ENCODE measurements at regions not wholly inside any gene's neighbourhood (a gene's known extent, or its start where the extent isn't known, plus 50 kb on each side); places are given as distances from the start of the nearest gene placed in this dataset.
"Not testable (repeated sequence)": the region's sequence is repeated elsewhere in the genome, so short reads cannot be mapped to it uniquely, and the experiment has no call there.

- H3K36me3 ChIP-seq (ENCODE audit: control insufficient read depth in 2 of 2, extremely low read depth in 1 of 2, insufficient read depth in 2 of 2, low read length in 2 of 2); H4K20me1 ChIP-seq (ENCODE audit: control insufficient read depth, extremely low read depth, insufficient read depth, low read length); H3K27me3 ChIP-seq (ENCODE audit: control insufficient read depth, extremely low read depth, insufficient read depth, low read length); H3K9me1 ChIP-seq (ENCODE audit: control insufficient read depth, extremely low read depth, insufficient read depth, low read length); H3K9me3 ChIP-seq (ENCODE audit: control insufficient read depth, low read depth, low read length); H3K4me3 ChIP-seq (ENCODE audit: control insufficient read depth in 2 of 3, extremely low read depth in 1 of 3, insufficient read depth in 2 of 3, low read depth in 1 of 3, low read length in 3 of 3); H3K4me2 ChIP-seq (ENCODE audit: control insufficient read depth, extremely low read depth, insufficient read depth, low read depth, low read length); H3K79me2 ChIP-seq (ENCODE audit: control insufficient read depth, insufficient read depth, low read length); H3K4me1 ChIP-seq (ENCODE audit: control insufficient read depth, extremely low read depth, insufficient read depth, low read length); FAIRE-seq; dilution Hi-C loops (cut with MboI; ENCODE audit: extremely low pct_ligation_motif_present, low sequenced_read_pairs); H2AFZ ChIP-seq (ENCODE audit: control insufficient read depth, low read length); H3K9ac ChIP-seq (ENCODE audit: control insufficient read depth, extremely low read depth, insufficient read depth, low read length); H3K27ac ChIP-seq (ENCODE audit: control insufficient read depth, insufficient read depth, low read length); DNase-seq (ENCODE audit: low read depth, low spot score): not testable (repeated sequence)
These were observed 2975.9 kb downstream of the RPIA start for GRCh38 chr2:91667341-91667740.

DNA sequence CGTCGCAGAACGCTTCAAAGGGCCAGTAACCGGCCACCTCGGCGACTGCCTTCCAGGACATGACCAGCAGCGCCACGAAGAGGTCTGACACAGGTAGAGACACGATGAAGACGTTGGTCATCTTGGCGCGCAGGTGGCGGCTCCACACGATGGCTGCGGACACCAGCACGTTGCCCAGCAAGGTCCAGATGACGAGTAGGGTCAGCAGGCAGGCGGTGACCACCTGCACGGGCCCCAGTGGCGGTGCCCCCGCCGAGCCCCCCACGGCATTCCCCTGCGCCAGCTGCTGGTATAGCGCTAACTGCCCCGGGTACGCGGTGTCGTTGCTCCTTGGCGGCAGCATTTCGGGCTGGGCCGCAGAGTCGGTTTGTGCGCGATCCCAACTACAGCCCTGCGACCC lies 2994.1 kb downstream of the RPIA start:
- H4K20me1 ChIP-seq (ENCODE audit: control insufficient read depth, extremely low read depth, insufficient read depth, low read length); FAIRE-seq; H3K4me2 ChIP-seq (ENCODE audit: control insufficient read depth, extremely low read depth, insufficient read depth, low read depth, low read length); H3K9me3 ChIP-seq (ENCODE audit: control insufficient read depth, low read depth, low read length); H3K4me1 ChIP-seq (ENCODE audit: control insufficient read depth, extremely low read depth, insufficient read depth, low read length); H3K79me2 ChIP-seq (ENCODE audit: control insufficient read depth, insufficient read depth, low read length); H3K27me3 ChIP-seq (ENCODE audit: control insufficient read depth, extremely low read depth, insufficient read depth, low read length); H3K9me1 ChIP-seq (ENCODE audit: control insufficient read depth, extremely low read depth, insufficient read depth, low read length); DNase-seq (ENCODE audit: low read depth, low spot score); H3K4me3 ChIP-seq (ENCODE audit: control insufficient read depth in 2 of 3, extremely low read depth in 1 of 3, insufficient read depth in 2 of 3, low read depth in 1 of 3, low read length in 3 of 3); H3K36me3 ChIP-seq (ENCODE audit: control insufficient read depth in 2 of 2, extremely low read depth in 1 of 2, insufficient read depth in 2 of 2, low read length in 2 of 2); dilution Hi-C loops (cut with MboI; ENCODE audit: extremely low pct_ligation_motif_present, low sequenced_read_pairs); H3K9ac ChIP-seq (ENCODE audit: control insufficient read depth, extremely low read depth, insufficient read depth, low read length); H2AFZ ChIP-seq (ENCODE audit: control insufficient read depth, low read length); H3K27ac ChIP-seq (ENCODE audit: control insufficient read depth, insufficient read depth, low read length): not testable (repeated sequence)

DNA sequence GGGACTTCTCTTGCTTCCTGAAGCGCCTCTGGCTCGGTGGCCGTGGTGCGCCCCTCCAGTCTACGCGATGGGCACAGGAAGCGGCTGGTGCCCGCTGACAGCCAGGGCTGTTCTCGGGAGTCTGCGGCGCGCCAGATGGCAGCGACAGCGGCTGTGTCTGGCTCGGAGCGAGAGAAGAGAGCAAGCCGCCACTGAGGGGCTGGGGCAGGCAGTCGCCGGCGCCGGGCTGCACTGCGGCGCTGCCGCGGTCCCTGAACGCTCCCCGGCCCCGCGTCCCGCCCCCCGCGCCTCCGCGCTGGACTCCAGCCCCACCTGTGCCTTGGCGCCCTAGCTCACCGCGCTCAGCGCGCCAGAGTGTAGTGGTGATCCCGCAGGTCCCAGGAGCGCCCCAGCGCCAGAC lies 2994.6 kb downstream of the RPIA start:
- H3K9ac ChIP-seq (ENCODE audit: control insufficient read depth, extremely low read depth, insufficient read depth, low read length); dilution Hi-C loops (cut with MboI; ENCODE audit: extremely low pct_ligation_motif_present, low sequenced_read_pairs); FAIRE-seq; H4K20me1 ChIP-seq (ENCODE audit: control insufficient read depth, extremely low read depth, insufficient read depth, low read length); H3K27me3 ChIP-seq (ENCODE audit: control insufficient read depth, extremely low read depth, insufficient read depth, low read length); H2AFZ ChIP-seq (ENCODE audit: control insufficient read depth, low read length); H3K4me1 ChIP-seq (ENCODE audit: control insufficient read depth, extremely low read depth, insufficient read depth, low read length); H3K36me3 ChIP-seq (ENCODE audit: control insufficient read depth in 2 of 2, extremely low read depth in 1 of 2, insufficient read depth in 2 of 2, low read length in 2 of 2); H3K9me1 ChIP-seq (ENCODE audit: control insufficient read depth, extremely low read depth, insufficient read depth, low read length); H3K4me3 ChIP-seq (ENCODE audit: control insufficient read depth in 2 of 3, extremely low read depth in 1 of 3, insufficient read depth in 2 of 3, low read depth in 1 of 3, low read length in 3 of 3); DNase-seq (ENCODE audit: low read depth, low spot score); H3K79me2 ChIP-seq (ENCODE audit: control insufficient read depth, insufficient read depth, low read length); H3K27ac ChIP-seq (ENCODE audit: control insufficient read depth, insufficient read depth, low read length); H3K4me2 ChIP-seq (ENCODE audit: control insufficient read depth, extremely low read depth, insufficient read depth, low read depth, low read length); H3K9me3 ChIP-seq (ENCODE audit: control insufficient read depth, low read depth, low read length): not testable (repeated sequence)

Small RNA genes lying in the stretch of these regions (small RNA-seq; reads per million reads assigned to genes)
- 0 reads per million in 3 experiments for gene AC233266.1 (ENCODE audit: insufficient read length in 3 of 3, low read depth in 3 of 3, low replicate concordance in 1 of 3)
- 0 reads per million in 3 experiments for gene RNA5SP100 (ENCODE audit: insufficient read length in 3 of 3, low read depth in 3 of 3, low replicate concordance in 1 of 3)
